GM23338 (cell line): ENCODE measurements at regions not wholly inside any gene's neighbourhood (a gene's known extent, or its start where the extent isn't known, plus 50 kb on each side); places are given as distances from the start of the nearest gene placed in this dataset.

ENCODE experiments used
- ATAC-seq: fragments of 200-7000 bp; cut with Tn5 transposase; 3 replicates; pipeline ENCODE4 v1.9.1; 2020
- DNase-seq: peaks from one replicate; pipeline ENCODE4 v3.0.0-alpha.2; 2015; ENCODE audit warnings: low spot score
- H2AFZ ChIP-seq: fragments of 200-600 bp; sonication (generic); 2 replicates; pipeline ENCODE4 v1.8.0; 2016; ENCODE audit warnings: antibody characterized with exemption, mild to moderate bottlenecking, moderate library complexity
- H3F3A ChIP-seq: fragments of 200-600 bp; sonication (generic); replicated peaks from 2 replicates; pipeline ENCODE4 v1.8.0; 2017; ENCODE audit warnings: antibody characterized with exemption, mixed run types, low read depth
- H3K27ac ChIP-seq: fragments of 200-600 bp; sonication (generic); 2 replicates; pipeline ENCODE4 v1.6.1; 2016; ENCODE audit warnings: low read depth
- H3K27me3 ChIP-seq: fragments of 200-600 bp; sonication (generic); 2 replicates; pipeline ENCODE4 v1.8.0; 2016; ENCODE audit warnings: mild to moderate bottlenecking, mixed run types, moderate library complexity; ENCODE audit not compliant: insufficient read depth
- H3K36me3 ChIP-seq: fragments of 200-600 bp; sonication (generic); 2 replicates; pipeline ENCODE4 v1.8.0; 2016; ENCODE audit warnings: mild to moderate bottlenecking; ENCODE audit not compliant: insufficient read depth
- H3K4me1 ChIP-seq: fragments of 200-600 bp; sonication (generic); 2 replicates; pipeline ENCODE4 v1.8.0; 2016; ENCODE audit warnings: mild to moderate bottlenecking, moderate library complexity; ENCODE audit not compliant: insufficient read depth
- H3K4me2 ChIP-seq: fragments of 200-600 bp; sonication (generic); 2 replicates; pipeline ENCODE4 v1.7.1; 2017; ENCODE audit warnings: mixed run types
- H3K4me3 ChIP-seq: fragments of 200-600 bp; sonication (generic); 2 replicates; pipeline ENCODE4 v1.6.1; 2016; ENCODE audit warnings: mixed run types
- H3K79me2 ChIP-seq: fragments of 200-600 bp; sonication (generic); replicated peaks from 2 replicates; pipeline ENCODE4 v1.8.0; 2017; ENCODE audit warnings: mild to moderate bottlenecking; ENCODE audit not compliant: insufficient read depth
- H3K9me2 ChIP-seq: fragments of 200-600 bp; sonication (generic); 2 replicates; pipeline ENCODE4 v1.8.0; 2017; ENCODE audit not compliant: insufficient read depth
- H4K20me1 ChIP-seq: fragments of 200-600 bp; sonication (generic); replicated peaks from 2 replicates; pipeline ENCODE4 v1.8.0; 2017; ENCODE audit warnings: mild to moderate bottlenecking; ENCODE audit not compliant: insufficient read depth
- H3K27ac Mint-ChIP-seq: 2 replicates; pipeline ENCODE4 v1.8.0; 2020; ENCODE audit warnings: inconsistent platforms, mild to moderate bottlenecking, moderate library complexity, mixed read lengths
- H3K27me3 Mint-ChIP-seq: 3 replicates; pipeline ENCODE4 v1.8.0; 2022; ENCODE audit warnings: low read depth, mild to moderate bottlenecking, moderate library complexity, mixed read lengths, inconsistent platforms; ENCODE audit not compliant: insufficient read depth, poor library complexity
- H3K36me3 Mint-ChIP-seq: 3 replicates; pipeline ENCODE4 v1.8.0; 2021; ENCODE audit warnings: low read depth, mild to moderate bottlenecking, inconsistent platforms, moderate library complexity, mixed read lengths
- H3K4me1 Mint-ChIP-seq: 3 replicates; pipeline ENCODE4 v1.8.0; 2020; ENCODE audit warnings: mild to moderate bottlenecking, inconsistent platforms, mixed read lengths
- H3K4me3 Mint-ChIP-seq: 3 replicates; pipeline ENCODE4 v1.8.0; 2021; ENCODE audit warnings: moderate library complexity, mild to moderate bottlenecking, inconsistent platforms, mixed read lengths
- H3K9me3 Mint-ChIP-seq: 3 replicates; pipeline ENCODE4 v1.8.0; 2020; ENCODE audit warnings: moderate library complexity, mild to moderate bottlenecking, inconsistent platforms, mixed read lengths
- CTCF ChIP-seq, 2 experiments: fragments of 200-600 bp in 1 of 2; sonication (generic) in 1 of 2; conservative IDR thresholded peaks; 2 replicates each; pipeline versions ENCODE4 v1.5.1 to v1.6.1; 2016 to 2017; ENCODE audit warnings: antibody characterized with exemption in 2 of 2, low read depth in 2 of 2, mild to moderate bottlenecking in 2 of 2, moderate library complexity in 1 of 2
- EZH2 ChIP-seq: fragments of 200-600 bp; sonication (generic); IDR thresholded peaks from one replicate; pipeline ENCODE4 v1.8.0; 2017; ENCODE audit warnings: antibody characterized with exemption, mild to moderate bottlenecking, low read depth; ENCODE audit not compliant: unreplicated experiment
- EZH2phosphoT487 ChIP-seq: fragments of 200-600 bp; sonication (generic); IDR thresholded peaks from one replicate; pipeline ENCODE4 v1.8.1; 2018; ENCODE audit warnings: antibody characterized with exemption; ENCODE audit not compliant: unreplicated experiment
- JUNB ChIP-seq: IDR thresholded peaks from one replicate; pipeline ENCODE4 v1.6.1; 2016; ENCODE audit warnings: antibody characterized with exemption; ENCODE audit not compliant: unreplicated experiment
- NANOG ChIP-seq: IDR thresholded peaks from 2 replicates; pipeline ENCODE4 v1.6.1; 2016; ENCODE audit warnings: antibody characterized with exemption, borderline replicate concordance
- POLR2AphosphoS5 ChIP-seq: IDR thresholded peaks from 2 replicates; pipeline ENCODE4 v1.6.1; 2016; ENCODE audit warnings: antibody characterized with exemption, low read depth
- REST ChIP-seq: IDR thresholded peaks from one replicate; pipeline ENCODE4 v1.6.1; 2018; ENCODE audit warnings: antibody characterized with exemption; ENCODE audit not compliant: unreplicated experiment
- STAT1 ChIP-seq: IDR thresholded peaks from one replicate; pipeline ENCODE4 v1.6.1; 2016; ENCODE audit warnings: antibody characterized with exemption; ENCODE audit not compliant: unreplicated experiment
- ZNF114 ChIP-seq: fragments of 250-450 bp; sonication (Bioruptor Pico); IDR thresholded peaks from 2 replicates; pipeline ENCODE4 v1.5.0; 2020; ENCODE audit warnings: mild to moderate bottlenecking, moderate library complexity

DNA sequence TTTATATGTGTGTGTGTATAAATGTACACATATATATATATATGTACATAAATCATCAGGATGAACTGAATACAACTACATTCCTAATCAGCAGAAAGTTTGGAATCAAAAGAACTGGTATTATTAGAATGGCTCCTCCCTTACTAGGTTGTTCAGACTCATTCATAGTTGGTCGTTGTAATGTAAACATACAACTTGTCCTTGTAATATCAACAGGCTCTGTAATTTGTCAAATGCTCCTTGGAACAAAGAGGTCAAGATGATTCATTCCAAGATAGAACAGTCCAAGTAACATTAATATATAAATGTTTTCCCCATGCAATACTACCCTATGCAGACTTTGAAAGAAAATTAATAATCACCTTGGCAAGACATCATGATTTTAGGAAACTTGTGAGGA, 351.4 kb upstream of the SMIM31 start:
- H3K4me2 ChIP-seq, result no peak overlapping the region
- no peaks in the 10 kb centered on the region for H3K27me3 Mint-ChIP-seq

More for the DNA sequence above, 351.4 kb upstream of the SMIM31 start:
- DNase-seq (no peak), ATAC-seq (no peak)
- no peak overlapping the region for H3K27ac ChIP-seq
- no peaks in the 10 kb centered on the region for H3K79me2 ChIP-seq
- no peaks in the 10 kb centered on the region for H3K36me3 Mint-ChIP-seq
- H2AFZ ChIP-seq, result no peak overlapping the region
- H3K9me2 ChIP-seq, result no peaks in the 10 kb centered on the region
- no peaks in the 10 kb centered on the region for H3K27me3 ChIP-seq
- no peaks in the 10 kb centered on the region for H3K4me1 Mint-ChIP-seq
- TF ChIP-seq NANOG, result no peak
- TF ChIP-seq ZNF114 (CRISPR knock-in tag), result no peak
- TF ChIP-seq EZH2, result no peak
- no peak for TF ChIP-seq REST
- TF ChIP-seq JUNB, result no peak
- no peak for TF ChIP-seq EZH2phosphoT487
- TF ChIP-seq STAT1, result no peak
- no peak for TF ChIP-seq POLR2AphosphoS5
- TF ChIP-seq CTCF (conservative IDR thresholded peaks at IDR 0.05; ENCODE audit: low read depth in 2 of 2), result no peak
- H3K4me3 Mint-ChIP-seq, result no peak overlapping the region
- no peaks in the 10 kb centered on the region for H3K4me1 ChIP-seq
- no peaks in the 10 kb centered on the region for H3K9me3 Mint-ChIP-seq
- no peaks in the 10 kb centered on the region for H3K36me3 ChIP-seq
- H4K20me1 ChIP-seq, result no peaks in the 10 kb centered on the region
- H3F3A ChIP-seq, result no peaks in the 10 kb centered on the region
- no peak overlapping the region for H3K4me3 ChIP-seq
- H3K27ac Mint-ChIP-seq, result no peak overlapping the region
